ENCODE measurements at regions not wholly inside any gene's neighbourhood (a gene's known extent, or its start where the extent isn't known, plus 50 kb on each side); places are given as distances from the start of the nearest gene placed in this dataset.

GRCh38 chr12:90124914-90125313 is 416.3 kb upstream of the ATP2B1 start:
- Histone ChIP-seq H3K9me3 (peaks cover 0 to 6% (median 0%) of the 10 kb centered on the region in 4 donors), H3K27ac (no peak overlapping the region), H3K4me3 (no peak overlapping the region), H3K27me3 (no peaks in the 10 kb centered on the region), H3K4me1 (no peaks in the 10 kb centered on the region), H3K36me3 (no peaks in the 10 kb centered on the region)
- TF ChIP-seq POLR2A (IDR thresholded peaks at IDR 0.05) (no peak), CTCF (IDR thresholded peaks at IDR 0.05) (no peak)
- no peak for DNase-seq

GRCh38 chr12:90124289-90124688 is 415.7 kb upstream of the ATP2B1 start:
- no peak for DNase-seq
- Histone ChIP-seq H3K27ac (no peak overlapping the region), H3K27me3 (no peaks in the 10 kb centered on the region), H3K4me3 (no peak overlapping the region), H3K4me1 (no peaks in the 10 kb centered on the region), H3K9me3 (peaks cover 0 to 9% (median 0%) of the 10 kb centered on the region in 4 donors), H3K36me3 (no peaks in the 10 kb centered on the region)
- TF ChIP-seq CTCF (IDR thresholded peaks at IDR 0.05) (no peak), POLR2A (IDR thresholded peaks at IDR 0.05) (no peak)

- Histone ChIP-seq H3K27me3 (no peaks in the 10 kb centered on the region), H3K36me3 (no peaks in the 10 kb centered on the region), H3K27ac (no peak overlapping the region), H3K4me1 (no peaks in the 10 kb centered on the region), H3K4me3 (no peak overlapping the region), H3K9me3 (peaks cover 0 to 9% (median 0%) of the 10 kb centered on the region in 4 donors)
- no peak for TF ChIP-seq POLR2A (IDR thresholded peaks at IDR 0.05)
- TF ChIP-seq CTCF (IDR thresholded peaks at IDR 0.05), result no peak
- DNase-seq, result no peak
Measured at GRCh38 chr12:90122681-90123080, 414.0 kb upstream of the ATP2B1 start.

- H3K27ac ChIP-seq, result no peak overlapping the region
- no peak for DNase-seq
- TF ChIP-seq POLR2A (IDR thresholded peaks at IDR 0.05) (no peak), CTCF (IDR thresholded peaks at IDR 0.05) (no peak)
- no peaks in the 10 kb centered on the region for H3K4me1 ChIP-seq
- no peak overlapping the region for H3K4me3 ChIP-seq
- H3K9me3 ChIP-seq, result peaks cover 0 to 9% (median 0%) of the 10 kb centered on the region in 4 donors
- no peaks in the 10 kb centered on the region for H3K27me3 ChIP-seq
- no peaks in the 10 kb centered on the region for H3K36me3 ChIP-seq
Measured at GRCh38 chr12:90120627-90121026, 412.0 kb upstream of the ATP2B1 start.

GRCh38 chr12:90112666-90113065 is 404.0 kb upstream of the ATP2B1 start:
- Histone ChIP-seq H3K36me3 (no peaks in the 10 kb centered on the region), H3K4me1 (no peaks in the 10 kb centered on the region), H3K27ac (no peak overlapping the region), H3K9me3 (no peaks in the 10 kb centered on the region), H3K4me3 (no peak overlapping the region), H3K27me3 (no peaks in the 10 kb centered on the region)
- TF ChIP-seq POLR2A (IDR thresholded peaks at IDR 0.05) (no peak), CTCF (IDR thresholded peaks at IDR 0.05) (no peak)
- DNase-seq, result no peak
